ENCODE measurements at regions not wholly inside any gene's neighbourhood (a gene's known extent, or its start where the extent isn't known, plus 50 kb on each side); places are given as distances from the start of the nearest gene placed in this dataset.

DNA sequence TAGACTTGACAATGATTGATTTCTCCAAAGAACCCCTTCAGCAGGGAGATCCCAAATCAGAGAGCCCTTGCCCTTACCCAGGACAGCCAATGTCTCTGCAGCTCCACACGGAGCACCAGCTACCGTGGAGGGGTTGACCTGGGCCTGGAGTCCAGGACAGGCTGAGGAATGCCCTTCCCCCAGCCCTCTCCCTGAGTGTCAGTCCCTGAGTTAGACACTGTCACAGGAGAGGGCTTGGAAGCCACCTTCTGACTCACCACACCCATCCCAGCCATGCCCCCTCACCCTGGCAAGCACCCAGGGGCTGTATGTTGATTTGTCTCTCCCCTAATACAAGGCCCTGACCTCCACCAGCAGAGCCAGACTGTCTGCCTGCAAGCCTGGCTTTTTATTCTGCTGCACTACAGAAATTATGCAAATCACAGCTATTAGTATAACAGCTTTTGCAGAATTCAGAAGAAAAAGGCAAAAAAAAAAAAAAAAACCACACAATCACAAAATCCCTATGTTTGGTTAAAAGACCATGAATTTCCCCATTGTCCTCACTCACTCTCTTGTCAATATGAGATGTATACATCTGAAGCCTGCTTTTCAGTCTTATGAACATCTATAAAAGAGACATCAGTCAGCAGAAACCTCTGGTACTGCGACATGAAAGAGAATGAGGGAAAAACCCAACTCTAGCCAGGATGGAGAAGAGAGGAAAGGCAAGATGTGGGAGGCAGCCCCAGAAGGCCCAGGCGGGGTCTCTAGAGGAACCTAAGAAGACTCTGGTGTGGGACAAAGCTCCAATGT lies 240.7 kb downstream of the UQCRFS1 start:
- no peak for DNase-seq (ENCODE audit: low read depth)

DNA sequence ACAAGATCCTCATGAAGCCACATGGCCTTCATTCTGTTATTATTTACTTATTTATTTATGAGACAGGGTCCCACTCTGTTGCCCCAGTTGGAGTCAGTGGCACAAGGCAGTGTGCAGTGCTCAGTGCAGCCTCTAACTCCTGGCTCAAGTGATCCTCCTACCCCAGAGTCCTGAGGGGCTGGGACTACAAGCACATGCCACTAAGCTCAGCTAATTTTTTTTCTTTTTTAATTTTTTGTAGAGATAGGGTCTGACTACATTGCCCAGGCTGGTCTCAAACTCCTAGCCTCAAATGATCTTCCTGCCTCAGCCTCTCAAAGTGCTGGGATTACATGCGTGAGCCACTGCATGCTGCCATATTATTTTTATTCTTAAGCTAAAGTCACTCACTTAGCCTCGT lies 241.4 kb downstream of the UQCRFS1 start:
- DNase-seq (ENCODE audit: low read depth) = no peak

DNA sequence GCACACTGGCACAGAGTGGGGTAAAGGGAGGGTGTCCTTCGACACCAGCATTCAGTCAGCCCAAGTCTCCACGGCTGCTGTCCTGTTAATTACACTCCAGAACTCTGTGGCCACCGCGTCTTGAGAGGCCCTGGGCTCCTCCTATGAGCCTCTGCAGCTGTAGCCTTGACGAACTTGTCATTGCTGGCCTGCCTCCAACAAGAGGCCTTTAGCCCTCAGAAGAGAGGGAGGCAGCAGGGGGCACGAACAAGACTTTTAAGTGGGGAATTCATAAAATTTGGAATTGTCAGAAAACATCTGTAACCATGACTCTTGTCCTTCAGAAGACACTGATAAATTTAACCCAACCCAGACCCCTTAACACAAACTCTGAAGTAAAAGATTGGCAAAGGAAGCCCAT lies 241.9 kb downstream of the UQCRFS1 start:
- DNase-seq (ENCODE audit: low read depth) = no peak

DNA sequence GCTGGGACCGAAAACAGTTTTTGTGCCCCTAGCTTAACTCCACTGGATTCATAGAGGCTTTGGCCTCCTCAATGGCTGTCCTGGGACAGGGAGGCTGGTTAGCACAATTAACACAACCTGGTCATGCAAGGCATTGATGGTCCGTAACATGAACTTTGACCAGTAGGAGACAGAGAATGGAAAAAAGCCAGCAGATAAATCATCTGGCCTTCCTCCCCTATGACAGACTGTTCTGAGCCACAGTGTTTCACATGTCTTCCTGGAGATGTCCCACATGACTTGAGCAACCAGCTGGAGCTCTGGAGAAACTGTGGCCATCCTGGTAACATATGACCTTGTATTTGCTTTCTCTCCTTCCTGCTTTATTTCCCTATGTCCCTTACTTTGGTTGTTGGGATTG lies 244.2 kb downstream of the UQCRFS1 start:
- DNase-seq (ENCODE audit: low read depth) = no peak

DNA sequence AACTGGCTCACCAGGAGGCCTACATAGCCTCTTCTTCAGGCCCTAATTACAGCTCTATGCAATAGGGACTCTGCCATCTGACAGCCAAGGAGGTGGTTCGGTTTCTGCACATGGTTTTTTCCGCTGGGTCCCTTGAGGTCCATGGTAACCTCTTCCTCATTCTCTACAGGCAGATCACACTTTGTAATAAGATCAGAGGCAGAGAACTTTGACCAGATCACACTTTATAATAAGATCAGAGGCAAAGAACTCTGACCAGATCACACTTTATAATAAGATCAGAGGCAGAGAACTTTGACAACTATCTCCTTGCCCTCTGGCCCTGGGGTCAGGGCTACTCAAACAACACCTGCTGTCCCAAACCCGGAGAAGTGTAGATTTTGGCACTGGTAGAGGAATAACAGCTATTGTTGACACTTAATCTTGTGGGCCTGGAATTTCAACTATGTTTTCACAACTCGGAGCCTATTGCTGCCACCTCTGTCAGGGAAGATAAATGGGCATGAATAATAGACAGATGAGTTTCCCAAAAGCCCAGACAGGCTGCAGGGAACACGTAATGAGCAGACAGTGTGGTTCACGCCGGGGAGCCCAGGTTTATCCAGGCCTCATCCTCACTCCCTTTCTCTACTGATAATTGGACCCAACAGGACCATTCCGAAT lies 246.1 kb downstream of the UQCRFS1 start:
- no peak for DNase-seq (ENCODE audit: low read depth)

DNA sequence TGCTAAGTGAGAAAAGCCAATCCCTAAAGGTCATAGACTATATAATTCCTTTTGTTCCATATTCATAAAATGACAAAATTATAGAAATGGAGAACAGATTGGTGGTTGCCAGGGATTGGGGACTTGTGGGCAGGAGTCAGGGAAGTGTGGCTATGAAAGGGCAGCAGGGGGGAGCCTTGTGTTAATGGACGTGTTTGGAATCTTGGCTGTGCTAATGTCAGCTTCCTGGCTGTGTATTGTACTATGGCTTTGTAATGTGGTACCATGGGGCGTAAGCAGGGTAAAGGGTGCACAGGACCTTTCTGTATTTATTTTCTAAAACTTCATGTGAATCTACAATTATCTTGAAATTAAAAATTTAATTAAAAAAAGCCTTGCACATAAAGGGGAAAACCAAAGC lies 248.5 kb downstream of the UQCRFS1 start:
- no peak for DNase-seq (ENCODE audit: low read depth)

DNA sequence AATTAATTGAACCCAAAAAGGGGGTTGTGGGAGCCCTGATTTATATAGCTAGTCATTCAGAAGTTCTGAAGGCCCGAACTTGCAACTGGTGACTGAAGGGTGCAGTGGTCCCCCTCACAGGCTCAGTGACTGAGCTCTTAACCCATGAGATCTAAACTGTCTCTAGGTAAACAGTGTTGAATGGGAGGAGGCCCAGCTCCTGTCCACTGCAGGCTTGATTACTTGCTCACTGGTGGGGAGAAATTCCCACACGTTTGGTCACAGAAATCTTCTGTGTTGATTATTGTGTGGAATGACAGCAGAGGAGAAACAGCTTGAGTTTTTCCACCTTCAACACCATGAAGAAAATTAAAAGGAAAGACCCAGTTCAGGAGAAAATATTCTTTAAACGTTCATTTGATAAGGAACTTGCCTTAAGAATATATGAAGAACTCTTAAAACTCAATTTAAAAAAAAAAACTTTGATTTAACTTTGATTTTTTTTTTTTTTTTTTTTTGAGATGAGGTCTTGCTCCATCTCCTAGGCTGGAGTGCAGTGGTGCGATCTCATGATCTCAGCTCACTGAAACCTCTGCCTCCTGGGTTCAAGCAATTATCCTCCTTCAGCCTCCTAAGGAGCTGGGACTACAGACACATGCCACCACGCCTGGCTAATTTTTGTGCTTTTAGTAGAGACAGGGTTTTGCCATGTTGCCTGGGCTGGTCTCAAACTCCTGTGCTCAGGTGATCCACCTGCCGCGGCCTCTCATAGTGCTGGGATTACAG lies 249.3 kb downstream of the UQCRFS1 start:
- no peak for DNase-seq (ENCODE audit: low read depth)

DNA sequence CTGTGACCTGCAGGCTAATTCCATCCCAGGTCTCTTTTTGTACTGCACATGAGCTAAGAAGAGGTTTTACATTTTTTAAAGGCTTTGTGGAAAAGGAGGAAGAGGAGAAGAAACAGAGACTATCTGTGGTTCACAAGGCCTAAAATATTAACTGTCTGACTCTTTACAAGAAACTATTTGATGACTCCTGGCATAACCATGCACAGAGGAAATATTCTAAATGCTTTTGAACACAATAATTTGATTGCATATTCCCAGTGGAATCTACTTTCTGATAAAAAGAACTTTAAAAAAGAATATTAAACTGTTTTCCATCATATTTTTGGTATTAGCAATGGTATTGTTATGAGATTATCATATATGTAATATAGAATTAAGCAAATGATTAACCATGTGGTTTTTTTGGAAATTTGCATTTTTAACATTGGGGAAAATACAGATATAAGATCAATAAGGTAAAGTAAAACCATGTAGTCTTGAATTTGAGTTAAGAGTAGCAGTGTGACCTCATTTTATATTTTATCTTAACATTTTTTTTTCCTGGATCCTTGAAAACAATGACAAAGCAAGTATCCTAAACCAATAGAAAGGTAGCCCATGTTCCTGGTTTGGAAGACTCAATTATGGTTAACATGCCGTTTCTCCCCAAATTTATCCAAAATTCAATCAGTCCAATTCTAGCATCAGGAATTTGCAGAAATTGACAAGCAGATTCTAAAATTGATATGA lies 251.0 kb downstream of the UQCRFS1 start:
- DNase-seq (ENCODE audit: low read depth) = no peak

DNA sequence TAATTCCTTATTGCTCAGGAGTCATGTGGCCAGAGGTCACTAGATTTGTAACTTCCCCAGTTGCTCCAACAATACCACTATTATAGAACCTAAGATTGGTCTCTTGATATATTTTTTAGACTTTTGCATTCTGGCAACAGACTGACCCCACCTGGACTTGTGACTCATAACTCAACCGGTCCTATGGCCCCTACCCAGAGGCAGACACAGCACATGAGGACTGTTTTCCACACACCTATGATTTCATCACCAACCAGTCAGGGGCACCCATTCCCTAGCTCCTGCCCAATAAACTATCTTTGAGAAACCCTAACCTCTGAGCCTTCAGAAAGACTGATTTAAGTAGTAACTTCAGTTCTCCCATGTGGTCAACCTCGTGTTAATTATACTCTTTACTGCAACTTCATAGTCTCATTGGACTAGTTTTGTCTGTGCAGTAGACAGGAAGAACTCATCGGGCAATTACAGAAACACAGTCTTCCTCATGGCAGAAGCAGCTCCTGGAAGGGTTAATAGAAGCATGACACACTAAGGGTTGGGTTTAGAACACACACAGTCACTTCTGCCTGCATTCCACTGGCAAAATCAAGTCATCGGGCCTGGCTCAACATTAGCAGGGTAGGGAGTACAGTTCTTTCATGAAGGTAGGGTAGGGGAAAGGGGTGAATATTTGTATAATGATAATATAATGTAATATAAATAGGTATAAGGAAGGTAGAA lies 251.8 kb downstream of the UQCRFS1 start:
- DNase-seq (ENCODE audit: low read depth) = no peak

DNA sequence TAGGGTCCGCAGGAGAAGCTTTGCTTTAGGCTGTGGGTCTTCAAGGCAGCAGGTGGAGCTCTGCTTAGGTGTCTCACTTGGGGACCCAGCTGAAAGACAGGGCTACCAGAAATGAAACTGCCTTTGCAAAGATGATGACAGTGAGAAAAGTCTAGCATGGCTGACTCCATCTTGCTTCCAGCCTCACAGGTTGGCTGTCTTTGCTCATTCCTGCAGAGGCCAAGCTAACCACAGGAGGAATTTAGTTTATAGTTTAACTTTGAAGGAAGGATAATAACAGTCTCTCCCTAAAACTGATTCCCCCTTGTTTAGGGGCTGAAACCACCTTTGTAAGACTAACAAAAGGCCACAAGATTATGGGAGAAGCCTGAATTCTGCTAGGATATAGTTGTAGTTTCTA lies 252.4 kb downstream of the UQCRFS1 start:
- DNase-seq (ENCODE audit: low read depth) = no peak

DNA sequence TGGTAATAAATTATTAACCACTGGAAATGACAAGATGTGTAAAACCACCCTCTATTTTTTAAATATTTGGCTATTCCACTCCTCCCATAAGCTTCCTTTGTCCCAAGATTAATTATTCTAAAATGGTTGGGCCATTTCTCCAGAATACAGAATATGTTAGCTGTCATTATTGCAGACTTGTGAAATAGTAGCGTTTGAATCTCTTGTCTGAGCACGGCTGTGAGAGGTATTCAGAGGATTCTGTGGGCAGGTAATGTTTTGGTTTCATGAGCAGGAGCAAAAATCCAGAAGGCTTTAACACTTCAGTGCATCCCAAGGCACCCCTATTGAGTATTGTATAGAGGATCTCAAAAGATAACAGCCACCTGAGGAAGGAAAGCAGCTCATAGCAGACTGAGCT lies 256.0 kb downstream of the UQCRFS1 start:
- no peak for DNase-seq (ENCODE audit: low read depth)

DNA sequence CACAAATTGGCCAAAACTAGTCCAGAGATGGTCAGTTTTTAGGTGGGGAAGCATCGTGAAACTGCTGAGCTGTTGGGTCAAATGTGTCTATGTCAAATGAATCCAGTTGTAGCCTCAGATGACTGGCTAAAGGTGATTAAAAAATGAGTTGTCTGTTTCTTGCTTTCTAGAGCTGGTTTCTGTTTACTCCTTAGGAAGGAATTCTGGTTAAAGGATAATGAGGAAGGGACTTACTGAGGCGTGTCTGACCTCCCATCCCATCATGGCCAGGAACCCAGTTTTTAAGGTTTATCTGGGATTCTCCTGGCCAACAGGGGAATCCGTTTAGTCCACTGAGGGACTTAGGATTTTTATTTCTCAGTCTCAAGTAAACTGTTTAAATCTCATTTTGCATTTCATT lies 256.5 kb downstream of the UQCRFS1 start:
- DNase-seq (ENCODE audit: low read depth) = no peak

DNA sequence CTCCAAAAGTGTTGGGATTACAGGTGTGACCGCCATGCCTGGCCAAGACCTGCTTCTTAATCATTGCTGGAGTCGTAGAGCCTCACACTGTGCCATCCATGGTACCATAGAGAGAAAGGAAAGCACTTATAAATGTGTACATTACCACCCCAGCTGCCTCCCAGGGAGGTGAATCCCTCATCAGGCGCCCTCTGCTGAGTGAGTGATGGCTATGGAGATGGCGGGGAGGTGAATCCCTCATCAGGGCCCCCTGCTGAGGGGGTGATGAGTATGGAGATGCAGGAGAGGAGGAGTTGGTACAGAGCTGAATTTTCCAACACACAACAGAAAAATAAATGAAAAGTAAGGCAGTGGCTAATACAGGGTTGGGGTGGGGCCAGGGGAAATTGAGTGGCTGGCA lies 263.4 kb downstream of the UQCRFS1 start:
- DNase-seq (ENCODE audit: low read depth) = no peak

DNA sequence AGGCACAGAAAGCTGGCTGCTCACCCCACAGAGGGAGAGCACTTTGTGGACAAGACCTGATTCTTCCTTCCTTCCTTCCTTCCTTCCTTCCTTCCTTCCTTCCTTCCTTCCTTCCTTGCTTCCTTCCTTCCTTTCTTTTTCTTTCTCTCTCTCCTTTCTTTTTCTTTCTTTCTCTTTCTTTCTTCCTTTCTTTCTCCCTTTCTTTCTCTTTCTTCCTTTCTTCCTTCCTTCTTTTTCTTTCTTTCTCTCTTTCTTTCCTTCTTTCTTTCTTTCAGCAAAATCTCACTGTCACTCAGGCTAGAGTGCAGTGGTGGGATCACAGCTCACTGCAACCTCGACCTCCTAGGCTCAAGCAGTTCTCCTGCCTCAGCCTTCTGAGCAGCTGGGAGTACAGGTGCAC lies 263.9 kb downstream of the UQCRFS1 start:
- no peak for DNase-seq (ENCODE audit: low read depth)

DNA sequence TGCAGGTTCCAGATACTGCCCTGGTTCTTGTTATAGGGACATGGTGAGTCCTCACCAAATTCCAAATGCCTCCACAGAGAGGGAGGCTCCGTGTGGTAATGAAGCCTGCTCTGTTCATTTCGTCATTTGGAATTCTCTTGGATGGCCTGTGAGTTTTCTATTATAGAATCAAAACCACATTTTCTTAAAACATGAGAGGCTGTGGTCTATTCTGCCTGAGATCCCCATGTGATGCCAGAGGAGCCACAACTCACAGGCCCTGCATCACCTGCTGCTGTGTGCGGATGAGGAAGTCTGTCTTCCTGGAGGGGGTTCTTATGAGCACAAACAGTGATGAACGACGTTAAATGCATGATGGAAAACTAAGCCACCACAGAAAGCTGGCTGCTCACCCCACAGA lies 264.4 kb downstream of the UQCRFS1 start:
- DNase-seq (ENCODE audit: low read depth) = no peak

DNA sequence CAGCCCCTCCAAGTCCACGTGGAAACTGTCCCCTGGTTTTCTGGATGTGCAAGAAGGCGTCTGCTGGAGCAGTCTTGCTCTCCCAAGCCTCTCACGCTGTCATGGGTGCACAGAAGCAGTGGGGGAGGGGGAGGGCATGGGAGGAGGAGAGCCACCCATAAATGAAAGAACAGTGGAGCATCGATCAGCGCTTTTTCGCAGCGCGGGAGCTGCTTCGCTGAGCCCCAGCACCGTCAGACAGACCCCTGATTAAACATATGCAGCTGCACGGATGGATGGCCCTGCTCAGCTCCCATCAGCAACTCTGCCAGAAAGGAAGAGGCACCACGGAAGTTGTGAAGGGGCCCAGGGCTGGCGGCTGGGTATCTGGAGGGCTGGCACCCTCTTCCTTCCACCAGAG lies 264.9 kb downstream of the UQCRFS1 start:
- no peak for DNase-seq (ENCODE audit: low read depth)

DNA sequence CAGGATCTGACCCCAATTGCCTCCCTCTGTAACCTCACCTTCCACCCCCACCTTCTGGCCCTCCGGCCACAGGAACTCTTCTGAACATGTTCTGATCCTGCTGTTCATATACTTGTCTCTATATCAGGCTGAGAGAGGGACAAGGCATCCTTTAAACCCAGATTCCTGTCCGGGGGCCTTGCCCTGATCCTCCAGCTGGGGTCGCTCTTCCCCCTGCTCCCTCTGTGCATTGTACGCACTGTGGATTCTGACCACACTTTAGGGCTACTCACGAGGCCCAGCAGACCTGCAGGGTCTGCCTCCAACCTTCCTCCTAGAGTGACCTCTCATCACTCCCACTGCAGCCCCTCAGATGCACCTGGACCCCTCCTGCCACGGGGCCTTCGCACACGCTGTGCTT lies 269.3 kb downstream of the UQCRFS1 start:
- no peak for DNase-seq (ENCODE audit: low read depth)

DNA sequence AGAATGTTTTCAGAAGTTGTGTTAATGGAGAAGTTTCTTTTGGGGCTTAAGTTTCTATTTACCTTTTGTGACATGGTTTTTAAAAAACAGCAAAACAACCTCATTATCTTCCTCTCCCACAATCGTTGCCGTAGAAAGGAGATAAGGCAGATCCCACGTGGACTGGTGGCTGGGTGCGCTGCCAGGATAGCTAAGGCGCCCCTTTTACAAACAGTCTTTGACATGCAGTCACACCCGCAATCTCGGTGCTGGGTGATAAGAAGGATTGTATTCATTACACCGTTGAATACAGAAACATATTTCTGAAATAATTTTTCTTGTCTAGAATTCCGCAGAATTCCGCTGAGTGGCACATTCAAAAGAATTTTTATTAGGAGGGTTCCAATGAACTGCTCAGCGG lies 271.1 kb downstream of the UQCRFS1 start:
- no peak for DNase-seq (ENCODE audit: low read depth)

DNA sequence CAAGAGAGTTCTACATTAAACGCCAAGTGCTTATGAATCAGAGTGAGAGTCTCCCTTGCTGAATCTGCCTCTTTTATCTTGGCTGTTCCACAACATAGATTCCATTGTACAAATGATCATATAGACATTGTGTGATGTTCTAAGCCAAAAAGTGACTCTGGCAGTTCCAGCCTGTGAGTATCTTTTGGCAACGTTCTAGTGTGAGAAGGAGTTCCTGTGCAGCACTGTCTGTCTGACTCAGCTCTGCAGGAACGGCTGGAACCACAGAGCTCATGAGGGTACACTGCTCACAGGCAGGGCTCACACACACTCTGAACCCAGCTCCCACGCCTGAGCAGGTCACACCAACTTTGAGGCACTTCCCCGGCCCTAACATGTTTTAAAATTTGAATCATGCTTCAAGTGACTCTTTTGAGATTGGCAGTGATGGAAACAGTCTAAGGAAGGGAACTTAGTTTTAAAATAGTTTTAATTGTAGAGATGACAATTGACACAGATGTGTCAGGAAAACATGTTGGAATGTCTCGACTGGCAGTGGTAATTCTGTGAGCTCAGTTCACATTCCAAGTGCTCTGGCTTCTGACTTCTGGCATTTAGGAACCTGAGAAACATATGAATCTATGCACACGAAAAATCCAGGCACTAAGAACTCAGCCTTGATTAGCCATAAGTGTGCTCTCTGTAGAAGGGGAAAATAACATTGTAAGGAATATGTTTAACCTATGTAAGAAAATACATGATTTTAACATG lies 272.0 kb downstream of the UQCRFS1 start:
- DNase-seq (ENCODE audit: low read depth) = no peak

DNA sequence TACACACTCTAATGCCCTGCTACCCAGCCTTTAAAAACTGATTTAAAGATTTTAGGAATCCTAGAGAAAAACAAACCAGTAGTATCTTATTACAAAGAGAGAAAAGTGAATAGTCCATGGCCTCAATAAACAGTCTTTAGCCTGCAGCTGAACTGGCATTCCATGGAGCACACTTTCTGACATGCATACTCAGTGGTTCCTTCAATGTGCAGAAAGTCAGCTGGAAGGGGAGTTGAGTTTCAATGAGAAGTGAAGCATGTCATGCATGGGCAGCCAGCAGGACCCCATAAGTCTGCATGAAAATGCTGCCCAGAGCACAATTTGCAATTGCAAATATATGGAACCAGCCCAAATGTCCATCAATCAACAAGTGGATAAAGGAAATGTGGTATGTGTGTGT lies 273.7 kb downstream of the UQCRFS1 start:
- no peak for DNase-seq (ENCODE audit: low read depth)

DNA sequence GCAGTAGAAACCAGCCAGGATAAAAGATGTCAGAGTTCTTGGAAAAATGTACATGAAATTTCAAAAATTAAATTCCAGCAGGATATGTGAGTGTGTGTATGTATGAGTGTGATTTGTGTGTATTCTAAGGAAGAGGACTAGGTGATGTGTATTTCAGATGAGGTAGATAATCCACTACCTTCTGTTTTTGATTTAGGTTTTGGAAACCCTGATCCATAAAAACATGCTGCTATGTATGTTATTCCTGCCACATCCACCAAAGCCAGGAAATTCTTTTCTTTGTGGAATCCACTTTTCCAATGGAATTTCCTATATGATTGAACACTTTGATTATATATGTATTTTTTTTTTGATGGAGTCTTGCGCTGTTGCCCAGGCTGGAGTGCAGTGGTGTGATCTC lies 276.9 kb downstream of the UQCRFS1 start:
- DNase-seq (ENCODE audit: low read depth) = no peak

Data from stimulated activated CD8-positive, alpha-beta memory T cell treated with anti-CD3 and anti-CD28 coated beads, Interleukin-7, amount 100 ng/mL, for 24 hours (primary cell).